PC-3 (cell line): ENCODE measurements at regions not wholly inside any gene's neighbourhood (a gene's known extent, or its start where the extent isn't known, plus 50 kb on each side); places are given as distances from the start of the nearest gene placed in this dataset.

Experiments used
- ATAC-seq: fragments of 200-7000 bp; cut with Tn5 transposase; 2 replicates; pipeline ENCODE4 v1.9.1; 2020; ENCODE audit warnings: mild to moderate bottlenecking, moderate library complexity
- BruUV-seq: library from RNA; stranded (reverse); fragments of 400-500 nt; replicated peaks from 2 replicates; lab custom pipeline; 2021; lab: Mats Ljungman, UMichigan
- CTCF ChIA-PET: fragments of 300-600 bp; sonication (Branson Sonifier 250); formaldehyde crosslinking; loops from one replicate; lab custom pipeline; 2022; ENCODE audit warnings: antibody characterized with exemption; lab: Charles Lee
- POLR2A ChIA-PET: fragments of 300-600 bp; sonication (Branson Sonifier 250); formaldehyde crosslinking; loops from one replicate; lab custom pipeline; 2022; ENCODE audit warnings: antibody characterized with exemption; ENCODE audit not compliant: unreplicated experiment; lab: Charles Lee
- DNase-seq: peaks from one replicate; pipeline ENCODE4 v3.0.0-alpha.2; 2015
- H2AFZ ChIP-seq: fragments of 300-600 bp; sonication (generic); 2 replicates; pipeline ENCODE4 v1.6.0; 2016; ENCODE audit warnings: antibody characterized with exemption, low read length
- H3F3A ChIP-seq: fragments of 300-600 bp; sonication (generic); one replicate; pipeline ENCODE4 v1.6.0; 2017; ENCODE audit warnings: antibody characterized with exemption, low read length, control low read depth, mild to moderate bottlenecking; ENCODE audit not compliant: unreplicated experiment
- H3K27ac ChIP-seq: fragments of 300-600 bp; sonication (generic); 2 replicates; pipeline ENCODE4 v1.5.1; 2016; ENCODE audit warnings: mild to moderate bottlenecking, low read length
- H3K27me3 ChIP-seq: fragments of 300-600 bp; sonication (generic); 2 replicates; pipeline ENCODE4 v1.6.1; 2016; ENCODE audit warnings: low read length, mixed read lengths
- H3K36me3 ChIP-seq: fragments of 300-600 bp; sonication (generic); 2 replicates; pipeline ENCODE4 v1.6.1; 2016; ENCODE audit warnings: low read depth, mixed run types, low read length, mixed read lengths
- H3K4me1 ChIP-seq: fragments of 300-600 bp; sonication (generic); 2 replicates; pipeline ENCODE4 v1.5.1; 2016; ENCODE audit warnings: low read length; ENCODE audit not compliant: insufficient read depth
- H3K4me2 ChIP-seq: fragments of 300-600 bp; sonication (generic); 2 replicates; pipeline ENCODE4 v1.6.0; 2016; ENCODE audit warnings: low read length
- H3K4me3 ChIP-seq: fragments of 300-600 bp; sonication (generic); 2 replicates; pipeline ENCODE4 v1.5.1; 2016; ENCODE audit warnings: mild to moderate bottlenecking, low read length, mixed read lengths
- H3K79me2 ChIP-seq: fragments of 300-600 bp; sonication (generic); 2 replicates; pipeline ENCODE4 v1.6.1; 2017; ENCODE audit warnings: low read length, mixed read lengths
- H3K9ac ChIP-seq: fragments of 300-600 bp; sonication (generic); 2 replicates; pipeline ENCODE4 v1.6.0; 2016; ENCODE audit warnings: mild to moderate bottlenecking, low read length
- H3K9me2 ChIP-seq: fragments of 300-600 bp; sonication (generic); replicated peaks from 2 replicates; pipeline ENCODE4 v1.6.1; 2016; ENCODE audit warnings: mixed run types, low read length, mixed read lengths
- H3K9me3 ChIP-seq: fragments of 300-600 bp; sonication (generic); 2 replicates; pipeline ENCODE4 v1.6.1; 2016; ENCODE audit warnings: low read length, mixed read lengths
- H4K20me1 ChIP-seq: fragments of 300-600 bp; sonication (generic); 2 replicates; pipeline ENCODE4 v1.6.1; 2016; ENCODE audit warnings: low read length, mixed read lengths
- CTCF ChIP-seq: fragments of 300-600 bp; sonication (generic); conservative IDR thresholded peaks from 2 replicates; pipeline ENCODE4 v1.5.1; 2017; ENCODE audit warnings: antibody characterized with exemption, low read depth, mild to moderate bottlenecking, low read length
- EZH2 ChIP-seq: fragments of 300-600 bp; sonication (generic); IDR thresholded peaks from one replicate; pipeline ENCODE4 v1.6.1; 2017; ENCODE audit warnings: antibody characterized with exemption, mild to moderate bottlenecking, low read length; ENCODE audit not compliant: unreplicated experiment
- EZH2phosphoT487 ChIP-seq: fragments of 300-600 bp; sonication (generic); IDR thresholded peaks from 2 replicates; pipeline ENCODE4 v1.6.1; 2018; ENCODE audit warnings: mild to moderate bottlenecking, antibody characterized with exemption, low read length, borderline replicate concordance
- intact Hi-C: fragments of 100-400 bp; cut with micrococcal nuclease; formaldehyde crosslinking; loops from 2 replicates; pipeline ENCODE4 v1.9.0; 2023

GRCh38 chr13:50071379-50071778 lies 56.1 kb downstream of the KCNRG start:
- Histone ChIP-seq H3K4me3 (no peak overlapping the region), H3K27ac (no peak overlapping the region), H3K9me3 (no peaks in the 10 kb centered on the region), H2AFZ (no peak overlapping the region), H3K9ac (no peak overlapping the region), H4K20me1 (0 out of 2 replicates have a peak, but pooled peaks cover under 1% of the 10 kb centered on the region), H3K27me3 (no peaks in the 10 kb centered on the region), H3F3A (no peaks in the 10 kb centered on the region), H3K9me2 (no peaks in the 10 kb centered on the region), H3K4me2 (no peak overlapping the region), H3K79me2 (peaks cover 97% of the 10 kb centered on the region), H3K36me3 (peaks cover 37% of the 10 kb centered on the region), H3K4me1 (peaks cover 10% of the 10 kb centered on the region)
- ChIA-PET CTCF (no interaction called here), POLR2A (interaction anchor here (0.5 kb wide), 1 partner anchor 138 kb away, joined by 11 read pairs; no protein-coding TSS in a partner anchor)
- DNase-seq (no peak), ATAC-seq (no peak)
- TF ChIP-seq EZH2phosphoT487 (no peak), EZH2 (no peak), CTCF (no peak)
- BruUV-seq: no TSS peak
- intact Hi-C loops: no loop called here

DNA sequence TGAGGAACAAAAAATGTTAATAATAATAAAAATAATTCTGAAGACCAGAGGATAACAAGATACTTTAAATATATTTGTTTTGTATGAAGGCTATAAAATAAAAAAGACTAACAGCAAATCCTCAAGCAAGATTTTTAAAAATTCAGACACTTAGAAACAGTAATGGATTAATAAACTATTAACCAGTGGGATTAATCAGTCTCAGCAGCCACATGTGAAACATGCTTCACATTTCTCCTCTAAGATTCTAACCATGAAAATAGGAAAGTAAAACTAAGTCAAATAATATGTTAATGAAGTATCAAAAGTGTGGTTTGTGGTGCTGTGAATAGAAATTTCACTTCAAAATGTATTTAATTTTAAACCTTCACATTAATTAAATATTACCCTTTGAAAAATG lies 57.4 kb downstream of the KCNRG start:
- Histone ChIP-seq H3K27ac (no peak overlapping the region), H3K36me3 (peaks cover 27% of the 10 kb centered on the region), H4K20me1 (peaks cover 9% of the 10 kb centered on the region), H3K9me3 (no peaks in the 10 kb centered on the region), H3K9me2 (no peaks in the 10 kb centered on the region), H3K27me3 (no peaks in the 10 kb centered on the region), H3K4me3 (no peak overlapping the region), H2AFZ (no peak overlapping the region), H3F3A (no peaks in the 10 kb centered on the region), H3K79me2 (peaks cover 100% of the 10 kb centered on the region), H3K4me2 (no peak overlapping the region), H3K9ac (no peak overlapping the region), H3K4me1 (peaks cover 19% of the 10 kb centered on the region)
- intact Hi-C loops: no loop called here
- ATAC-seq (no peak), DNase-seq (no peak)
- BruUV-seq: no TSS peak
- POLR2A ChIA-PET: no interaction called here
- CTCF ChIA-PET: no interaction called here
- TF ChIP-seq EZH2phosphoT487 (no peak), CTCF (no peak), EZH2 (no peak)

DNA sequence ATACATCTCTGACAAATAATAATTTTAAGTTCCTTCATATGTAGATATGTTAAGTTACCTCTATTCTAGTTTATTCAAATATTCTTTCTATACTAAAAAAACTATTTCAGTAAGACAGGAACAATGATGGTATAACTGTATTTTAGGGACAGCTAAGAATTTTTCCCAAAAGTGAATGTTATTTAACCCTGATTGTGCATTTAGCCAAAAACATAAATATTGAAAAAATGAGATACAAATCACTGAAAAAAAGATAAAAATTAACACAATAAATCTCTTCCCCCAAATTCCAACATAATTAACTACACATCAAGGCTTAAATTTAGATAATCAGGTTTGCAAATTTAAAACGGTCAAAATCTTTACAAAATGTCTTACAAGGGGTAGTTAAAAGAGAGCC lies 58.1 kb downstream of the KCNRG start:
- H3K27me3 ChIP-seq: no peaks in the 10 kb centered on the region
- intact Hi-C loops: no loop called here
- TF ChIP-seq EZH2: no peak
- no peak for TF ChIP-seq EZH2phosphoT487
- no peak for TF ChIP-seq CTCF
- no peaks in the 10 kb centered on the region for H3F3A ChIP-seq
- no peak overlapping the region for H3K27ac ChIP-seq
- ATAC-seq (no peak), DNase-seq (no peak)
- CTCF ChIA-PET: no interaction called here
- H3K9ac ChIP-seq: no peak overlapping the region
- peaks cover 24% of the 10 kb centered on the region for H3K36me3 ChIP-seq
- H3K4me1 ChIP-seq: peaks cover 24% of the 10 kb centered on the region
- H4K20me1 ChIP-seq: peaks cover 14% of the 10 kb centered on the region
- no peaks in the 10 kb centered on the region for H3K9me2 ChIP-seq
- POLR2A ChIA-PET: no interaction called here
- no peak overlapping the region for H3K4me3 ChIP-seq
- H2AFZ ChIP-seq: no peak overlapping the region
- peaks cover 100% of the 10 kb centered on the region for H3K79me2 ChIP-seq
- no peak overlapping the region for H3K4me2 ChIP-seq
- BruUV-seq: no TSS peak
- no peaks in the 10 kb centered on the region for H3K9me3 ChIP-seq
